ENCODE measurements at regions not wholly inside any gene's neighbourhood (a gene's known extent, or its start where the extent isn't known, plus 50 kb on each side); places are given as distances from the start of the nearest gene placed in this dataset.

GRCh38 chr19:5259750-5260149 is 80.9 kb downstream of the PTPRS start:
- Histone ChIP-seq H3K36me3 (ENCODE audit: insufficient read depth, insufficient read length, low read length) (peaks cover 82% of the 10 kb centered on the region), H3K9ac (ENCODE audit: insufficient read length, low read depth) (no peak overlapping the region), H3K27me3 (ENCODE audit: insufficient read depth, insufficient read length) (no peaks in the 10 kb centered on the region), H3K9me3 (ENCODE audit: insufficient read depth, low read length) (peaks cover 19% of the 10 kb centered on the region; the same call in 1 of the 2 replicates), H3K4me1 (ENCODE audit: insufficient read depth, insufficient read length) (peaks cover 10% of the 10 kb centered on the region), H3K4me3 (ENCODE audit: insufficient read length, low read depth) (no peak overlapping the region)
- no peak for TF ChIP-seq ZNF274 (IDR thresholded peaks at IDR 0.05; ENCODE audit: low read depth, low read length)
- TF ChIP-seq SUZ12 (IDR thresholded peaks at IDR 0.05; ENCODE audit: extremely low read depth, insufficient read depth, insufficient read length): no peak
- TF ChIP-seq YY1 (IDR thresholded peaks at IDR 0.05; ENCODE audit: insufficient read depth, insufficient read length): no peak
- no peak for DNase-seq (ENCODE audit: low read depth, low spot score)

GRCh38 chr19:5257155-5258045 is 83.2 kb downstream of the PTPRS start:
- Histone ChIP-seq H3K36me3 (ENCODE audit: insufficient read depth, insufficient read length, low read length) (peaks cover 68% of the 10 kb centered on the region), H3K9ac (ENCODE audit: insufficient read length, low read depth) (no peak overlapping the region), H3K4me3 (ENCODE audit: insufficient read length, low read depth) (no peak overlapping the region), H3K4me1 (ENCODE audit: insufficient read depth, insufficient read length) (peaks cover 5% of the 10 kb centered on the region), H3K27me3 (ENCODE audit: insufficient read depth, insufficient read length) (no peaks in the 10 kb centered on the region), H3K9me3 (ENCODE audit: insufficient read depth, low read length) (peaks cover 22% of the 10 kb centered on the region; the same call in 1 of the 2 replicates)
- DNase-seq (ENCODE audit: low read depth, low spot score): no peak
- TF ChIP-seq YY1 (IDR thresholded peaks at IDR 0.05; ENCODE audit: insufficient read depth, insufficient read length) (no peak), SUZ12 (IDR thresholded peaks at IDR 0.05; ENCODE audit: extremely low read depth, insufficient read depth, insufficient read length) (no peak), ZNF274 (IDR thresholded peaks at IDR 0.05; ENCODE audit: low read depth, low read length) (no peak)

GRCh38 chr19:5255602-5256231 is 84.9 kb downstream of the PTPRS start:
- Histone ChIP-seq H3K27me3 (ENCODE audit: insufficient read depth, insufficient read length) (no peaks in the 10 kb centered on the region), H3K36me3 (ENCODE audit: insufficient read depth, insufficient read length, low read length) (peaks cover 55% of the 10 kb centered on the region), H3K4me1 (ENCODE audit: insufficient read depth, insufficient read length) (no peaks in the 10 kb centered on the region), H3K4me3 (ENCODE audit: insufficient read length, low read depth) (no peak overlapping the region), H3K9me3 (ENCODE audit: insufficient read depth, low read length) (peaks cover 22% of the 10 kb centered on the region; the same call in 1 of the 2 replicates), H3K9ac (ENCODE audit: insufficient read length, low read depth) (no peak overlapping the region)
- no peak for DNase-seq (ENCODE audit: low read depth, low spot score)
- no peak for TF ChIP-seq SUZ12 (IDR thresholded peaks at IDR 0.05; ENCODE audit: extremely low read depth, insufficient read depth, insufficient read length)
- TF ChIP-seq YY1 (IDR thresholded peaks at IDR 0.05; ENCODE audit: insufficient read depth, insufficient read length): no peak
- TF ChIP-seq ZNF274 (IDR thresholded peaks at IDR 0.05; ENCODE audit: low read depth, low read length): no peak

- H3K4me1 ChIP-seq (ENCODE audit: insufficient read depth, insufficient read length): no peaks in the 10 kb centered on the region
- no peaks in the 10 kb centered on the region for H3K27me3 ChIP-seq (ENCODE audit: insufficient read depth, insufficient read length)
- no peak for DNase-seq (ENCODE audit: low read depth, low spot score)
- H3K4me3 ChIP-seq (ENCODE audit: insufficient read length, low read depth): no peak overlapping the region
- peaks cover 54% of the 10 kb centered on the region for H3K36me3 ChIP-seq (ENCODE audit: insufficient read depth, insufficient read length, low read length)
- TF ChIP-seq ZNF274 (IDR thresholded peaks at IDR 0.05; ENCODE audit: low read depth, low read length) (no peak), YY1 (IDR thresholded peaks at IDR 0.05; ENCODE audit: insufficient read depth, insufficient read length) (no peak), SUZ12 (IDR thresholded peaks at IDR 0.05; ENCODE audit: extremely low read depth, insufficient read depth, insufficient read length) (no peak)
- peaks cover 22% of the 10 kb centered on the region; the same call in 1 of the 2 replicates for H3K9me3 ChIP-seq (ENCODE audit: insufficient read depth, low read length)
- H3K9ac ChIP-seq (ENCODE audit: insufficient read length, low read depth): no peak overlapping the region
Observed at GRCh38 chr19:5254944-5255343, 85.7 kb downstream of the PTPRS start.

GRCh38 chr19:5254543-5254942 is 86.1 kb downstream of the PTPRS start:
- Histone ChIP-seq H3K4me1 (ENCODE audit: insufficient read depth, insufficient read length) (no peaks in the 10 kb centered on the region), H3K9ac (ENCODE audit: insufficient read length, low read depth) (no peak overlapping the region), H3K4me3 (ENCODE audit: insufficient read length, low read depth) (no peak overlapping the region), H3K27me3 (ENCODE audit: insufficient read depth, insufficient read length) (no peaks in the 10 kb centered on the region), H3K36me3 (ENCODE audit: insufficient read depth, insufficient read length, low read length) (peaks cover 52% of the 10 kb centered on the region), H3K9me3 (ENCODE audit: insufficient read depth, low read length) (peaks cover 22% of the 10 kb centered on the region; the same call in 1 of the 2 replicates)
- TF ChIP-seq ZNF274 (IDR thresholded peaks at IDR 0.05; ENCODE audit: low read depth, low read length) (no peak), SUZ12 (IDR thresholded peaks at IDR 0.05; ENCODE audit: extremely low read depth, insufficient read depth, insufficient read length) (no peak), YY1 (IDR thresholded peaks at IDR 0.05; ENCODE audit: insufficient read depth, insufficient read length) (no peak)
- no peak for DNase-seq (ENCODE audit: low read depth, low spot score)

GRCh38 chr19:5253406-5254110 is 87.1 kb downstream of the PTPRS start:
- Histone ChIP-seq H3K36me3 (ENCODE audit: insufficient read depth, insufficient read length, low read length) (peaks cover 57% of the 10 kb centered on the region), H3K4me1 (ENCODE audit: insufficient read depth, insufficient read length) (no peaks in the 10 kb centered on the region), H3K9me3 (ENCODE audit: insufficient read depth, low read length) (peaks cover 22% of the 10 kb centered on the region; the same call in 1 of the 2 replicates), H3K9ac (ENCODE audit: insufficient read length, low read depth) (no peak overlapping the region), H3K4me3 (ENCODE audit: insufficient read length, low read depth) (no peak overlapping the region), H3K27me3 (ENCODE audit: insufficient read depth, insufficient read length) (no peaks in the 10 kb centered on the region)
- no peak for DNase-seq (ENCODE audit: low read depth, low spot score)
- TF ChIP-seq ZNF274 (IDR thresholded peaks at IDR 0.05; ENCODE audit: low read depth, low read length) (no peak), YY1 (IDR thresholded peaks at IDR 0.05; ENCODE audit: insufficient read depth, insufficient read length) (no peak), SUZ12 (IDR thresholded peaks at IDR 0.05; ENCODE audit: extremely low read depth, insufficient read depth, insufficient read length) (no peak)
